ENCODE measurements at regions not wholly inside any gene's neighbourhood (a gene's known extent, or its start where the extent isn't known, plus 50 kb on each side); places are given as distances from the start of the nearest gene placed in this dataset.

DNA sequence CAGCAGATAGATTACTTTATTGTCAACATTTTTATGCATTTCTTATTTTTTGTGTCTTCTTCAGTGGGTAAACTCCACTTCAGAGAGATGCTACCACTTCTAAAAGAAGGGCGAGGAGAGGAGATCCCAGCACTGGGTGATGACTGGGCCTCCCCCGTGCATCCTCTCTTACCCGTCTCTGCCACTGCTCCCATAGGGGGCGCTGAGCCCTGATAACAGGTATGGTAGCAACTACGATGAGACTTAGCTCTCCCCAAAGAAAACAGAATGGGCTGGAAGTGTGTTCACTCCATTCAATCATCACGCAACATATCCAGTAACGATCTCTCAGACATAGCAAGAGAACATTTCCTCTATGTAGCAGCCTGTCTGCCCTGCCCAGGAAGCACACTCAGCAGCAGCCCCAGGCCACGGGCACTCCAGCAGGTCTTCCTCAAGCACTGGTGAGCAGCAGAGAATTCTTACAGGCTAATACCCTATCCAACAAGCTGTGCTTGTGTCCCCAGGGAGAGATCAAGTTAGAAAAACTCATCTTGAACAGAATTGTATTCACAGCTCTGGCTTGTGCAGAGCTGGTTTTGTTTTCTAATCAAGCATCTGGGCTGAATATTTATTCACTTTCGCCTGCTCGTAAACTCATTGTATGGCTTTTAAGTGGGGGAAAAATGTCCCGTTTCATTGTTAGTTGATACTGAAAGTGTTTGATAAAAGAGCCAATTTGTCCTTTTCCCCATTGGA lies 533.1 kb upstream of the CDH4 start:
- DNase-seq (ENCODE audit: low read depth): no peak
- no peak overlapping the region for H3K4me3 ChIP-seq (ENCODE audit: low read depth, low read length)
- TF ChIP-seq, protein P1, sequence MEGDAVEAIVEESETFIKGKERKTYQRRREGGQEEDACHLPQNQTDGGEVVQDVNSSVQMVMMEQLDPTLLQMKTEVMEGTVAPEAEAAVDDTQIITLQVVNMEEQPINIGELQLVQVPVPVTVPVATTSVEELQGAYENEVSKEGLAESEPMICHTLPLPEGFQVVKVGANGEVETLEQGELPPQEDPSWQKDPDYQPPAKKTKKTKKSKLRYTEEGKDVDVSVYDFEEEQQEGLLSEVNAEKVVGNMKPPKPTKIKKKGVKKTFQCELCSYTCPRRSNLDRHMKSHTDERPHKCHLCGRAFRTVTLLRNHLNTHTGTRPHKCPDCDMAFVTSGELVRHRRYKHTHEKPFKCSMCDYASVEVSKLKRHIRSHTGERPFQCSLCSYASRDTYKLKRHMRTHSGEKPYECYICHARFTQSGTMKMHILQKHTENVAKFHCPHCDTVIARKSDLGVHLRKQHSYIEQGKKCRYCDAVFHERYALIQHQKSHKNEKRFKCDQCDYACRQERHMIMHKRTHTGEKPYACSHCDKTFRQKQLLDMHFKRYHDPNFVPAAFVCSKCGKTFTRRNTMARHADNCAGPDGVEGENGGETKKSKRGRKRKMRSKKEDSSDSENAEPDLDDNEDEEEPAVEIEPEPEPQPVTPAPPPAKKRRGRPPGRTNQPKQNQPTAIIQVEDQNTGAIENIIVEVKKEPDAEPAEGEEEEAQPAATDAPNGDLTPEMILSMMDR (IDR thresholded peaks at IDR 0.05; ENCODE audit: insufficient read depth, low read depth, low read length): no peak

DNA sequence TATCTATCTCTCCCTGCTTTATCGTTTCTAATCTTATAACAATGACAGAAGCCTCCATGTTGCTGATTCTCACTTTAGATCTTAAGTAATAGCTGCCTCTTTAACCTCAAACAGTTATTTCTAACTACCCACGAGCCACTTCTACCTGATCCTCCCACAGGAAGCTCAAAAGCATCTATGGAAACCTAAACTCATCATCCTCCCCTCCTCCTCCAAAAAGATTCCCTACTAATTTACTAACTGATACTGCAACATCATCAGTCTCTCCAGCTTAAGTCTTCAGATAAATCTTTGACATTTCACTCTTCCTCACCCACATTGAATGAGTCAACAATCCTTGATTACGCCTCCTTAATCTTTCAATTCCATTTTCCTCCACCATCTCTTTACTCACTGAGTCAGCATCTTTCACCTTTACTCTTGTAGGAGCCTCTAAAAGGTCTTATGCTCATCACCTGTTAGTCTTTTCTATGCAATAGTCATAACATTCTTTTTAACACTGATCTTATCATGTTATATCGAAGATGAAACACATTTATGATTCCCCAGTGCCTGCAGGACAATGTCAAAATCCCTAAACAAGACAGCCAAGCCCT lies 526.7 kb upstream of the CDH4 start:
- DNase-seq (ENCODE audit: low read depth): no peak
- TF ChIP-seq, protein P1 (IDR thresholded peaks at IDR 0.05; ENCODE audit: insufficient read depth, low read depth, low read length): no peak
- H3K4me3 ChIP-seq (ENCODE audit: low read depth, low read length): no peak overlapping the region

DNA sequence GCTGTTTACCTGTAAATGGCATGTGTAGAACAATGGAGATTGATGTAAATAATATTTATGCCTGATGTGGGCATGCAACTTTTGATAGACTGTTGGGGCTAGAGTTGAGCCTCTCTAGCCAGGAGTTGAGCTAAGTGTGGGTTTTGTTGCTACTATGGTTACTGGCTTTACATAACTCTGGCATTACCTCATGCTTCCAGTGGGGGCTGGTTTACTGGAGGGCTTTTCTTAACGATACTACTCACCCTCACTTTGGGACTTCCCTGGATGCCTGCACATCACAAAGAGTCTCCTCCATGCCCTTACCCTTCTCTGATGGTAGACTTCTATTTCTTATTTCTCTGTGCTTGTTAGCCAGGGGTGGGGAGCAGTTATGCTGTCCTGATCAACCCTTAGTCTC lies 524.6 kb upstream of the CDH4 start:
- TF ChIP-seq, protein P1 (IDR thresholded peaks at IDR 0.05; ENCODE audit: insufficient read depth, low read depth, low read length): no peak
- no peak overlapping the region for H3K4me3 ChIP-seq (ENCODE audit: low read depth, low read length)
- no peak for DNase-seq (ENCODE audit: low read depth)

DNA sequence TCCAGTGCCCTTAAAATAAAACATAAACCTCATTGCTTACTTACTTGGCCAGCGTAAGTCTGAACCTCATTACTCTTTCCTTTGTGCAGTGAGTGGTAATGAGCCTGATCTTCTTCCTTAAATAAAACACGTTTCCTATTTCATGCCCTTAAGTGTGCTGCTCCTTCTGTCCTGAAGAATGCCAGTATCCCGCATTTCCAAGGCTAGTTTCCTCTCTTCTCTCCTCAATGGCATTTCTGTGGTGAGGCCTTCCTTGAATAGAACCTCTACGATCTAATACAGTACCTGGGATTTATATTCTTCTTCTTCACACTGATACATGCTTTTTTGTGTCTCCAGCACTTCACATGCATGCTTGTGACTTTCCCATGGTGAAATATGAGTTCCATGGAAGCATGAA lies 523.4 kb upstream of the CDH4 start:
- H3K4me3 ChIP-seq (ENCODE audit: low read depth, low read length): no peak overlapping the region
- DNase-seq (ENCODE audit: low read depth): no peak
- TF ChIP-seq, protein P1 (IDR thresholded peaks at IDR 0.05; ENCODE audit: insufficient read depth, low read depth, low read length): no peak

DNA sequence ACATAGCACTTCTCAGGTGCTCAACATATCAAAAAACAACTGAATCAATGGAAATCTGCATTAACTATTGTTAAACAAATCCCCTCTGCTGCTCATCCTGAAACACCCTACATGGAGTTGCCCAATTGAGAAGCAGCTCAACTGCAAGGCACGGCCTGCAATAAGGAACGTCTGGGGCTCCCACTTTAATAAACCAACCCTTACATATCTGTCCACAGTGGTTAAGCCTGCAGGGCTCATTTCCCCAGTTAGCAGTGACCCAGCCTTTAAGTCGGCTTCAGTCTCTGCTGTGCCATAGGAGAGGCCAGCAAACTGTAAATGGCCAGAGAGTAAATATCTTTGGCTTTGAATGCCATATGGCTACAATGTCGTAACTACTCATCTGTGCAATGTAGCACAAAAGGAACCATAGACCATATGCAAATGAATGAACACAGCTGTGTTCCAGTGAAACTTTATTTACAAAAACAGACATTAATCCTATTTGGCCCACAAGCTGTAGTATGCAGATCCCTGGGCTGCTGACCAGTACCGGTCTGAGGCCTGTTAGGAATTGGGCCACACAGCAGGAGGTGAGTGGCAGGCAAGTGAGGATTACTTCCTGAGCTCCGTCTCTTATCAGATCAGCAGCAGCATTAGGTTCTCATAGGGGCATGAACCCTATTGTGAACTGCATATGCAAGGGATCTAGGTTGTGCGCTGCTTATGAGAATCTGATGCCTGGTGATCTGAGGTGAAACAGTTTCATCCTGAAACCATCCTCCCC lies 522.7 kb upstream of the CDH4 start:
- no peak overlapping the region for H3K4me3 ChIP-seq (ENCODE audit: low read depth, low read length)
- no peak for DNase-seq (ENCODE audit: low read depth)
- TF ChIP-seq, protein P1 (IDR thresholded peaks at IDR 0.05; ENCODE audit: insufficient read depth, low read depth, low read length): no peak

DNA sequence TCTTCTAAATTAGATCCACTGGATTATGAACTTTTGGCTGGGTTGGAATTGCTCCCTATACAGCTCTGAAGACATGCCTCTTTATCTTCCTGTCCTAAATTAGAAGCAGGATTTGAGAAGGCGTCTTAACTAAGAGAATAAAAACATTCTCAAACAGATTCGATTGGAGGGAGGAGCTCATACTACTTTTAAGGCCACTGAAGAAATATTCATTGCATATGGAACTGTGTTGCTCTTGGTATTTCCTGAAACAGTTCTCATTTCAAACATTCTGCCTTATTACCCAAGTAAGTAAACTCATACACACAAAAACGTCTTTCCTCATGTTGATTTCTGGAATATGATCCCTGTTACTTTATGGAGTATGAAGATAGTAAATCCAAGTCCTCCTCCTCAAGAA lies 519.7 kb upstream of the CDH4 start:
- TF ChIP-seq, protein P1 (IDR thresholded peaks at IDR 0.05; ENCODE audit: insufficient read depth, low read depth, low read length): no peak
- no peak for DNase-seq (ENCODE audit: low read depth)
- H3K4me3 ChIP-seq (ENCODE audit: low read depth, low read length): no peak overlapping the region
